ENCODE measurements at regions not wholly inside any gene's neighbourhood (a gene's known extent, or its start where the extent isn't known, plus 50 kb on each side); places are given as distances from the start of the nearest gene placed in this dataset.

DNA sequence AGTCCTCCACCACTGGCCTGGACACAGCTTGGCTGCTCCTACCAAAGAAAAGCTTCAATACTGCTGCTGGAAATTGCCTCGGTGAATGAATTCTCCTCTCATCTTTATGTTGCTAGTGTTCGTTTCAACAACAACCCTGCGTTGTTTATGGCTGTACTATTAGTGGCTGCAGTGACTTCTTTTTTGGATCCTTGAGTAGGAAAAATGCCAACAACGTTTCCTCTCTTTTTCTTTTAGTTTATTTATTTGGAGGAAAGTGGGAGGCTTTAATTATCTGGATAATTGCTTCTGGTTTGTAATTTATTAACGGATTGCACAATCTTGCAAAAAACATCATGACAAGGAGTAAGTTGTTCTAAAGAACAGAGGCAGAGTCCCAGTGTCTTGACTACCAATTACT lies 464.1 kb upstream of the TRAM1L1 start:
- H3K4me1 ChIP-seq, result no peaks in the 10 kb centered on the region
- intact Hi-C loops (cut with DNase I; ENCODE audit: low total_unique reads), result no loop called here
- no peaks in the 10 kb centered on the region for H3K27me3 ChIP-seq
- no peak for TF ChIP-seq POLR2A (IDR thresholded peaks at IDR 0.05)
- TF ChIP-seq, protein P1, sequence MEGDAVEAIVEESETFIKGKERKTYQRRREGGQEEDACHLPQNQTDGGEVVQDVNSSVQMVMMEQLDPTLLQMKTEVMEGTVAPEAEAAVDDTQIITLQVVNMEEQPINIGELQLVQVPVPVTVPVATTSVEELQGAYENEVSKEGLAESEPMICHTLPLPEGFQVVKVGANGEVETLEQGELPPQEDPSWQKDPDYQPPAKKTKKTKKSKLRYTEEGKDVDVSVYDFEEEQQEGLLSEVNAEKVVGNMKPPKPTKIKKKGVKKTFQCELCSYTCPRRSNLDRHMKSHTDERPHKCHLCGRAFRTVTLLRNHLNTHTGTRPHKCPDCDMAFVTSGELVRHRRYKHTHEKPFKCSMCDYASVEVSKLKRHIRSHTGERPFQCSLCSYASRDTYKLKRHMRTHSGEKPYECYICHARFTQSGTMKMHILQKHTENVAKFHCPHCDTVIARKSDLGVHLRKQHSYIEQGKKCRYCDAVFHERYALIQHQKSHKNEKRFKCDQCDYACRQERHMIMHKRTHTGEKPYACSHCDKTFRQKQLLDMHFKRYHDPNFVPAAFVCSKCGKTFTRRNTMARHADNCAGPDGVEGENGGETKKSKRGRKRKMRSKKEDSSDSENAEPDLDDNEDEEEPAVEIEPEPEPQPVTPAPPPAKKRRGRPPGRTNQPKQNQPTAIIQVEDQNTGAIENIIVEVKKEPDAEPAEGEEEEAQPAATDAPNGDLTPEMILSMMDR (IDR thresholded peaks at IDR 0.05), result no peak
- H3K4me3 ChIP-seq, result no peak overlapping the region
- DNase-seq, result no peak
- no peaks in the 10 kb centered on the region for H3K36me3 ChIP-seq
- no peaks in the 10 kb centered on the region for H3K9me3 ChIP-seq
- no peak overlapping the region for H3K27ac ChIP-seq

DNA sequence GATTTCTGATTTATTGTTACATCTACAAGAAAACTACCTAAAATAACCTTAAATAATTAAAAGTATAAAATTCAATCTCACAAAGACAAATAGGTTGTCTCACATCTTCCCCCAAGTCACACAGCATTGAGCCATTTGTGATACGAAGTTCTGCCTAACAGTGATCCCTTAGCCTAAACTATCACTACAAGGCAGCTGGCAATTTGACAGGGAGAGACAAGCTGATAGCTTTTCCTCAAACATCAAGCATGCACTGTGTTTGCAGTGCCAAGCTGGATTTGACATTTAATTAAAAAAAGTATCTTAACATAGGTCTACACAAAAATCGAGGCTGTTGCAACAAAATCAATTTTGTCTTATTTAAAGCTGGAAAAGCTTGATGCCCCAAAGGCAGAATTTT lies 464.7 kb upstream of the TRAM1L1 start:
- no peak for DNase-seq
- Histone ChIP-seq H3K4me3 (no peak overlapping the region), H3K27ac (no peak overlapping the region), H3K4me1 (no peaks in the 10 kb centered on the region), H3K9me3 (no peaks in the 10 kb centered on the region), H3K36me3 (no peaks in the 10 kb centered on the region), H3K27me3 (no peaks in the 10 kb centered on the region)
- TF ChIP-seq, protein P1 (IDR thresholded peaks at IDR 0.05), result no peak
- TF ChIP-seq POLR2A (IDR thresholded peaks at IDR 0.05), result no peak
- intact Hi-C loops (cut with DNase I; ENCODE audit: low total_unique reads), result no loop called here

DNA sequence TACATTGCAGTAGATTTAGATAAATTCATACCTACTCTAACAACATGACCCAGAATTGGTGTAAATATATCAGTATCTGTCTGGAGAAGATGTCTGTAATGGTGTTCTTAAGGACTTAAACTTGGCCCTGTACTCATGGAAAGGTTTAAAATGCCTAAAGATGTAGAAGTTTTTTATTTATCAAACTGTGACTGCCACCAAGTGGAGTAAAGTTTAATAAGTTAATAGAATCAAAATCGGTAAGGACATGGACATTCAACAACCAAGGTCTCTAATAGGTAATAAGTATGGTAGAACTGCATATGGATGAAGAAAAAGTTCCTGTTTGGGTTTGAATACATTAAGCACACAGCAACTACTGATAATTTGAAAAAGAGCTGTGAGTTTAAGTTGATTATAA lies 474.0 kb upstream of the NDST3 start:
- Histone ChIP-seq H3K4me3 (no peak overlapping the region), H3K9me3 (no peaks in the 10 kb centered on the region), H3K4me1 (no peaks in the 10 kb centered on the region), H3K36me3 (no peaks in the 10 kb centered on the region), H3K27me3 (no peaks in the 10 kb centered on the region), H3K27ac (no peak overlapping the region)
- intact Hi-C loops (cut with DNase I; ENCODE audit: low total_unique reads), result no loop called here
- TF ChIP-seq, protein P1 (IDR thresholded peaks at IDR 0.05), result no peak
- TF ChIP-seq POLR2A (IDR thresholded peaks at IDR 0.05), result no peak
- no peak for DNase-seq

DNA sequence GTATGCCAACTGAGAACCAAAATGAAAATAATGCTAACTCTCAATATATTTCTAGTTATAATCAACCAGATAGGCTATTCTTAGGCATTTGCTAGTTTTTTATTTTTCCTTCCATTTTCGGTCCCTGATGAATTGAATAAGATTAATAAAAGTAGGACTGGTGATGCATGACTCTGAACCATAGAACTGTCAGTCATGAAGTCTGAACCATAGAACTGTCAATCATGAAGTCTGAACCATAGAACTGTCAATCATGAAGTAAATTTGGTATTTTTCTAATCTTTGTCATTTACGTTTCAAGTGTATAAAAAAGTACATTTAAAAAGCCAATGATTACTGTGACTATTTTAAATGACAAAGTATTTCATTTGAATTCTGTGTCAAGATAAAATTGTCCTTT lies 460.2 kb upstream of the NDST3 start:
- DNase-seq, result no peak
- Histone ChIP-seq H3K4me3 (no peak overlapping the region), H3K27ac (no peak overlapping the region), H3K36me3 (no peaks in the 10 kb centered on the region), H3K27me3 (no peaks in the 10 kb centered on the region), H3K4me1 (no peaks in the 10 kb centered on the region), H3K9me3 (no peaks in the 10 kb centered on the region)
- intact Hi-C loops (cut with DNase I; ENCODE audit: low total_unique reads), result no loop called here
- no peak for TF ChIP-seq POLR2A (IDR thresholded peaks at IDR 0.05)
- TF ChIP-seq, protein P1 (IDR thresholded peaks at IDR 0.05), result no peak

DNA sequence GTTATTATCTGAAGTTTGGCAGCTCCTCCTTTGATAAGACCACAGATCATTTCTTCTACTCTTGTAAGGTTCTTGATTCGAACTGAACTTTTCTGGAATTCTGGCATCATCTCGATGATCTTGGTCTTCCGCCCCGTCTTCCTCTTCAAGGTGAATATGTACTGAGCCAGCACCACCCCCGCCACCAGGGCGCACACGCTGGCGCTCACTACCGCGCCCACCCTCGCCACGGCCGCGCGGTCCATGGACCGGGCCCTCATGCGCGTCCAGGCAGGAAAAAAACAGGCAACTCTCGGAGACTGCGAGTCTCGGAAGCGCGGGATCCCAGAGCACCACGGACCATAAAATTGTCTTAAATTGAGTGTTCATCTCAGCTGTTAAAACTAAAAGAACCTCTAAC lies 458.4 kb upstream of the NDST3 start:
- Histone ChIP-seq H3K4me3 (no peak overlapping the region), H3K27ac (no peak overlapping the region), H3K36me3 (no peaks in the 10 kb centered on the region), H3K9me3 (no peaks in the 10 kb centered on the region), H3K27me3 (no peaks in the 10 kb centered on the region), H3K4me1 (no peaks in the 10 kb centered on the region)
- TF ChIP-seq, protein P1 (IDR thresholded peaks at IDR 0.05), result no peak
- TF ChIP-seq POLR2A (IDR thresholded peaks at IDR 0.05), result no peak
- intact Hi-C loops (cut with DNase I; ENCODE audit: low total_unique reads), result no loop called here
- DNase-seq, result no peak
